ENCODE measurements at regions not wholly inside any gene's neighbourhood (a gene's known extent, or its start where the extent isn't known, plus 50 kb on each side); places are given as distances from the start of the nearest gene placed in this dataset.

DNA sequence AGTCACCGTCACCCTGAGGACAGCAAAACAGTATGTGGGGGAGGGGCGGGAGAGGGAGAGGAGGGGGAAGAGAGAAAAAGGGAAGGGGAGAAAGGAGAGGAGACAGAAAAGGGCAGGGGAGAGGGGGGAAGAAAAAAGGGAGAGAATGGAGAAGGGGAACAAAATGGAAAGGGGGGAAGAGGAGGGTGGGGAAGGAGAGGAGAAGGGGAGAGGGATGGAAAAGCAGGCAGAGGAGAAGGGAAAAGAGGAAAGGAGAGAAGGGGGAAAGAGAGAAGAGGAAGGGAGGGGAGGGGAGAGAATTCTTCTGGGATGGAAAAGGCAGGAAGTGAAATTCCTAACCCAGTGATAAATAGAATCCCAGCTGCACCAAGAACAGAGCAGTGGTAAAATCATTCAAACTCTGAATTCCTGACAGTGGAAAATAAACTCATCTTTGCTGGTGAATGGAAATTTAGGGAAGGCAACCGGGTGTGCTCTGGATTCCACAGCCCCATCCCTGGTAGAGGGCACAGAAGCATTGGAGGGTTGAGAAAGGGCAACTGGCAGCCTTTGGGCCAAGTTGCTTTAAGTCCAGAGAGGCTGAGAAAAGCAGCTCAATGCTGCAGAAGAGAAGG is 244.2 kb downstream of the BCOR start (continued):
- TF ChIP-seq, protein P1, sequence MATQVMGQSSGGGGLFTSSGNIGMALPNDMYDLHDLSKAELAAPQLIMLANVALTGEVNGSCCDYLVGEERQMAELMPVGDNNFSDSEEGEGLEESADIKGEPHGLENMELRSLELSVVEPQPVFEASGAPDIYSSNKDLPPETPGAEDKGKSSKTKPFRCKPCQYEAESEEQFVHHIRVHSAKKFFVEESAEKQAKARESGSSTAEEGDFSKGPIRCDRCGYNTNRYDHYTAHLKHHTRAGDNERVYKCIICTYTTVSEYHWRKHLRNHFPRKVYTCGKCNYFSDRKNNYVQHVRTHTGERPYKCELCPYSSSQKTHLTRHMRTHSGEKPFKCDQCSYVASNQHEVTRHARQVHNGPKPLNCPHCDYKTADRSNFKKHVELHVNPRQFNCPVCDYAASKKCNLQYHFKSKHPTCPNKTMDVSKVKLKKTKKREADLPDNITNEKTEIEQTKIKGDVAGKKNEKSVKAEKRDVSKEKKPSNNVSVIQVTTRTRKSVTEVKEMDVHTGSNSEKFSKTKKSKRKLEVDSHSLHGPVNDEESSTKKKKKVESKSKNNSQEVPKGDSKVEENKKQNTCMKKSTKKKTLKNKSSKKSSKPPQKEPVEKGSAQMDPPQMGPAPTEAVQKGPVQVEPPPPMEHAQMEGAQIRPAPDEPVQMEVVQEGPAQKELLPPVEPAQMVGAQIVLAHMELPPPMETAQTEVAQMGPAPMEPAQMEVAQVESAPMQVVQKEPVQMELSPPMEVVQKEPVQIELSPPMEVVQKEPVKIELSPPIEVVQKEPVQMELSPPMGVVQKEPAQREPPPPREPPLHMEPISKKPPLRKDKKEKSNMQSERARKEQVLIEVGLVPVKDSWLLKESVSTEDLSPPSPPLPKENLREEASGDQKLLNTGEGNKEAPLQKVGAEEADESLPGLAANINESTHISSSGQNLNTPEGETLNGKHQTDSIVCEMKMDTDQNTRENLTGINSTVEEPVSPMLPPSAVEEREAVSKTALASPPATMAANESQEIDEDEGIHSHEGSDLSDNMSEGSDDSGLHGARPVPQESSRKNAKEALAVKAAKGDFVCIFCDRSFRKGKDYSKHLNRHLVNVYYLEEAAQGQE (IDR thresholded peaks at IDR 0.05; ENCODE audit: low read depth), result no peak
- TF ChIP-seq RAD21 (IDR thresholded peaks at IDR 0.05; ENCODE audit: low read depth), result no peak
- no peak for TF ChIP-seq JUND (IDR thresholded peaks at IDR 0.05)
- no peak for TF ChIP-seq YY1 (IDR thresholded peaks at IDR 0.05; ENCODE audit: extremely low read depth, insufficient replicate concordance, low read depth, low read length)
- no peak for TF ChIP-seq ZFX (IDR thresholded peaks at IDR 0.05)
- no peak for TF ChIP-seq FOSL1 (IDR thresholded peaks at IDR 0.05; ENCODE audit: low read depth)

- RAD21 ChIA-PET (ENCODE audit: low non-redundant PET in 1 of 2, low total read pairs in 2 of 2, uncharacterized antibody in 2 of 2, unreplicated experiment in 2 of 2), result no interaction called here
- Histone ChIP-seq H3K9ac (ENCODE audit: low read length) (no peak overlapping the region; the same call in 1 of the 2 replicates), H3K4me1 (ENCODE audit: control insufficient read depth in 1 of 2, insufficient read depth in 2 of 2, low read length in 2 of 2) (peaks cover 17 to 29% of the 10 kb centered on the region in 2 experiments)
These were observed 242.7 kb downstream of the BCOR start for GRCh38 chrX:39854772-39855747.

More at GRCh38 chrX:39854772-39855747, 242.7 kb downstream of the BCOR start:
- H3K9me2 ChIP-seq (ENCODE audit: insufficient read depth), result no peaks in the 10 kb centered on the region
- intact Hi-C loops (cut with micrococcal nuclease), result no loop called here
- BruUV-seq (replicated peaks), result no TSS peak
- CTCF ChIA-PET, result interaction anchor here (1.5 kb wide), 1 partner anchor 15 kb away, joined by 3 read pairs; no protein-coding TSS in a partner anchor
- no peaks in the 10 kb centered on the region for H3K27me3 ChIP-seq (ENCODE audit: insufficient read depth, low read length)
- no peak for TF ChIP-seq CBX3 (IDR thresholded peaks at IDR 0.05; ENCODE audit: low read depth)
- TF ChIP-seq EZH2 (IDR thresholded peaks at IDR 0.05), result no peak
- no peak for TF ChIP-seq ELF1 (IDR thresholded peaks at IDR 0.05; ENCODE audit: borderline replicate concordance, low read depth)
- TF ChIP-seq CEBPB (IDR thresholded peaks at IDR 0.05; ENCODE audit: low read depth), result no peak
- TF ChIP-seq TCF7L2 (IDR thresholded peaks at IDR 0.05; ENCODE audit: borderline replicate concordance, extremely low read depth, insufficient read depth, insufficient read length), result no peak
- TF ChIP-seq ZFX (IDR thresholded peaks at IDR 0.05), result no peak
- TF ChIP-seq YY1 (IDR thresholded peaks at IDR 0.05; ENCODE audit: extremely low read depth, insufficient replicate concordance, low read depth, low read length), result no peak
- TF ChIP-seq ZBTB33 (IDR thresholded peaks at IDR 0.05; ENCODE audit: extremely low read depth, insufficient replicate concordance, low read length), result no peak
- TF ChIP-seq, protein P2, sequence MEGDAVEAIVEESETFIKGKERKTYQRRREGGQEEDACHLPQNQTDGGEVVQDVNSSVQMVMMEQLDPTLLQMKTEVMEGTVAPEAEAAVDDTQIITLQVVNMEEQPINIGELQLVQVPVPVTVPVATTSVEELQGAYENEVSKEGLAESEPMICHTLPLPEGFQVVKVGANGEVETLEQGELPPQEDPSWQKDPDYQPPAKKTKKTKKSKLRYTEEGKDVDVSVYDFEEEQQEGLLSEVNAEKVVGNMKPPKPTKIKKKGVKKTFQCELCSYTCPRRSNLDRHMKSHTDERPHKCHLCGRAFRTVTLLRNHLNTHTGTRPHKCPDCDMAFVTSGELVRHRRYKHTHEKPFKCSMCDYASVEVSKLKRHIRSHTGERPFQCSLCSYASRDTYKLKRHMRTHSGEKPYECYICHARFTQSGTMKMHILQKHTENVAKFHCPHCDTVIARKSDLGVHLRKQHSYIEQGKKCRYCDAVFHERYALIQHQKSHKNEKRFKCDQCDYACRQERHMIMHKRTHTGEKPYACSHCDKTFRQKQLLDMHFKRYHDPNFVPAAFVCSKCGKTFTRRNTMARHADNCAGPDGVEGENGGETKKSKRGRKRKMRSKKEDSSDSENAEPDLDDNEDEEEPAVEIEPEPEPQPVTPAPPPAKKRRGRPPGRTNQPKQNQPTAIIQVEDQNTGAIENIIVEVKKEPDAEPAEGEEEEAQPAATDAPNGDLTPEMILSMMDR (IDR thresholded peaks at IDR 0.05 in 2 of 3, conservative IDR thresholded peaks at IDR 0.05 in 1 of 3; ENCODE audit: borderline replicate concordance in 1 of 3, insufficient read depth in 1 of 3, low read depth in 2 of 3, low read length in 2 of 3), result no peak
- no peak for TF ChIP-seq FOSL1 (IDR thresholded peaks at IDR 0.05; ENCODE audit: low read depth)
- DNase-seq (ENCODE audit: low read depth, low spot score), result no peak
- ATAC-seq, result peak; percentile 26
- no peaks in the 10 kb centered on the region for H3K9me3 ChIP-seq (ENCODE audit: control insufficient read depth in 1 of 2, insufficient read depth in 1 of 2, low read depth in 1 of 2, low read length in 2 of 2)
- H3K4me2 ChIP-seq (ENCODE audit: low read length), result peak overlapping the region; percentile 74
- no peak overlapping the region for H3K27ac ChIP-seq (ENCODE audit: low read depth, low read length)
- H3K79me2 ChIP-seq (ENCODE audit: insufficient read depth, low read length), result no peaks in the 10 kb centered on the region
- H3K36me3 ChIP-seq (ENCODE audit: control insufficient read depth in 1 of 2, insufficient read depth in 2 of 2, low read length in 2 of 2), result no peaks in the 10 kb centered on the region
- POLR2A ChIA-PET, result no interaction called here
- H2AFZ ChIP-seq (ENCODE audit: low read depth, low read length, poor library complexity, severe bottlenecking), result no peak overlapping the region
- H4K20me1 ChIP-seq (ENCODE audit: insufficient read depth), result no peaks in the 10 kb centered on the region
- peak overlapping the region in 1 of 2 experiments; percentile 33; a peak in 2 of 4 replicates for H3K4me3 ChIP-seq (replicated peaks in 1 of 2; ENCODE audit: low read depth in 1 of 2, low read length in 2 of 2)

Data from HCT116 (cell line).